ENCODE measurements at regions not wholly inside any gene's neighbourhood (a gene's known extent, or its start where the extent isn't known, plus 50 kb on each side); places are given as distances from the start of the nearest gene placed in this dataset.

GRCh38 chr1:191256917-191257316, 779.3 kb upstream of the BRINP3 start:
- H3K9ac ChIP-seq (ENCODE audit: low read depth, low read length) = no peak overlapping the region
- peaks cover 4% of the 10 kb centered on the region for H3K9me3 ChIP-seq (replicated peaks; ENCODE audit: low read length)
- H3K4me3 ChIP-seq (ENCODE audit: low read length) = no peak overlapping the region
- no peak overlapping the region for H3K4me2 ChIP-seq (ENCODE audit: low read length)
- no peaks in the 10 kb centered on the region for H3K27me3 ChIP-seq (ENCODE audit: control insufficient read depth, insufficient read depth, low read length)
- H3K4me1 ChIP-seq (ENCODE audit: control insufficient read depth, insufficient read depth, low read length) = no peaks in the 10 kb centered on the region
- H3K36me3 ChIP-seq (ENCODE audit: insufficient read depth, low read length) = no peaks in the 10 kb centered on the region

- H3K4me1 ChIP-seq (ENCODE audit: control insufficient read depth, insufficient read depth, low read length) = no peaks in the 10 kb centered on the region
- no peak overlapping the region for H3K4me3 ChIP-seq (ENCODE audit: low read length)
- no peak overlapping the region for H3K4me2 ChIP-seq (ENCODE audit: low read length)
- H3K9ac ChIP-seq (ENCODE audit: low read depth, low read length) = no peak overlapping the region
- H3K27me3 ChIP-seq (ENCODE audit: control insufficient read depth, insufficient read depth, low read length) = no peaks in the 10 kb centered on the region
- peaks cover 4% of the 10 kb centered on the region for H3K9me3 ChIP-seq (replicated peaks; ENCODE audit: low read length)
- no peaks in the 10 kb centered on the region for H3K36me3 ChIP-seq (ENCODE audit: insufficient read depth, low read length)
Observed at GRCh38 chr1:191260056-191260455, 782.4 kb upstream of the BRINP3 start.

GRCh38 chr1:191261111-191261510, 783.4 kb upstream of the BRINP3 start:
- Histone ChIP-seq H3K27me3 (ENCODE audit: control insufficient read depth, insufficient read depth, low read length) (no peaks in the 10 kb centered on the region), H3K4me2 (ENCODE audit: low read length) (no peak overlapping the region), H3K9ac (ENCODE audit: low read depth, low read length) (no peak overlapping the region), H3K4me3 (ENCODE audit: low read length) (no peak overlapping the region), H3K9me3 (replicated peaks; ENCODE audit: low read length) (peaks cover 3% of the 10 kb centered on the region), H3K36me3 (ENCODE audit: insufficient read depth, low read length) (no peaks in the 10 kb centered on the region), H3K4me1 (ENCODE audit: control insufficient read depth, insufficient read depth, low read length) (no peaks in the 10 kb centered on the region)

- H3K4me1 ChIP-seq (ENCODE audit: control insufficient read depth, insufficient read depth, low read length) = no peaks in the 10 kb centered on the region
- no peaks in the 10 kb centered on the region for H3K36me3 ChIP-seq (ENCODE audit: insufficient read depth, low read length)
- no peak overlapping the region for H3K4me3 ChIP-seq (ENCODE audit: low read length)
- peaks cover 6% of the 10 kb centered on the region for H3K9me3 ChIP-seq (replicated peaks; ENCODE audit: low read length)
- no peak overlapping the region for H3K9ac ChIP-seq (ENCODE audit: low read depth, low read length)
- no peak overlapping the region for H3K4me2 ChIP-seq (ENCODE audit: low read length)
- no peaks in the 10 kb centered on the region for H3K27me3 ChIP-seq (ENCODE audit: control insufficient read depth, insufficient read depth, low read length)
Observed at GRCh38 chr1:191279266-191279800, 801.7 kb upstream of the BRINP3 start.

GRCh38 chr1:191284175-191284574, 806.5 kb upstream of the BRINP3 start:
- H3K4me1 ChIP-seq (ENCODE audit: control insufficient read depth, insufficient read depth, low read length) = no peaks in the 10 kb centered on the region
- no peaks in the 10 kb centered on the region for H3K27me3 ChIP-seq (ENCODE audit: control insufficient read depth, insufficient read depth, low read length)
- H3K4me3 ChIP-seq (ENCODE audit: low read length) = no peak overlapping the region
- no peak overlapping the region for H3K9ac ChIP-seq (ENCODE audit: low read depth, low read length)
- H3K36me3 ChIP-seq (ENCODE audit: insufficient read depth, low read length) = no peaks in the 10 kb centered on the region
- no peak overlapping the region for H3K4me2 ChIP-seq (ENCODE audit: low read length)
- H3K9me3 ChIP-seq (replicated peaks; ENCODE audit: low read length) = peaks cover 6% of the 10 kb centered on the region

- H3K9ac ChIP-seq (ENCODE audit: low read depth, low read length) = no peak overlapping the region
- no peaks in the 10 kb centered on the region for H3K4me1 ChIP-seq (ENCODE audit: control insufficient read depth, insufficient read depth, low read length)
- H3K4me3 ChIP-seq (ENCODE audit: low read length) = no peak overlapping the region
- no peaks in the 10 kb centered on the region for H3K9me3 ChIP-seq (replicated peaks; ENCODE audit: low read length)
- no peaks in the 10 kb centered on the region for H3K36me3 ChIP-seq (ENCODE audit: insufficient read depth, low read length)
- H3K27me3 ChIP-seq (ENCODE audit: control insufficient read depth, insufficient read depth, low read length) = no peaks in the 10 kb centered on the region
- H3K4me2 ChIP-seq (ENCODE audit: low read length) = no peak overlapping the region
Observed at GRCh38 chr1:191290441-191290840, 812.8 kb upstream of the BRINP3 start.

- Histone ChIP-seq H3K27me3 (ENCODE audit: control insufficient read depth, insufficient read depth, low read length) (no peaks in the 10 kb centered on the region), H3K9ac (ENCODE audit: low read depth, low read length) (no peak overlapping the region), H3K36me3 (ENCODE audit: insufficient read depth, low read length) (no peaks in the 10 kb centered on the region), H3K4me2 (ENCODE audit: low read length) (no peak overlapping the region), H3K4me3 (ENCODE audit: low read length) (no peak overlapping the region), H3K9me3 (replicated peaks; ENCODE audit: low read length) (peaks cover 4% of the 10 kb centered on the region), H3K4me1 (ENCODE audit: control insufficient read depth, insufficient read depth, low read length) (no peaks in the 10 kb centered on the region)
Observed at GRCh38 chr1:191305370-191305769, 827.7 kb upstream of the BRINP3 start.

GRCh38 chr1:191306916-191307315, 829.3 kb upstream of the BRINP3 start:
- Histone ChIP-seq H3K9ac (ENCODE audit: low read depth, low read length) (no peak overlapping the region), H3K4me2 (ENCODE audit: low read length) (no peak overlapping the region), H3K4me3 (ENCODE audit: low read length) (no peak overlapping the region), H3K27me3 (ENCODE audit: control insufficient read depth, insufficient read depth, low read length) (no peaks in the 10 kb centered on the region), H3K4me1 (ENCODE audit: control insufficient read depth, insufficient read depth, low read length) (no peaks in the 10 kb centered on the region), H3K9me3 (replicated peaks; ENCODE audit: low read length) (peaks cover 4% of the 10 kb centered on the region), H3K36me3 (ENCODE audit: insufficient read depth, low read length) (no peaks in the 10 kb centered on the region)

GRCh38 chr1:191320062-191320461, 838.2 kb upstream of the RGS18 start:
- H3K9me3 ChIP-seq (replicated peaks; ENCODE audit: low read length) = peaks cover 3% of the 10 kb centered on the region
- no peaks in the 10 kb centered on the region for H3K27me3 ChIP-seq (ENCODE audit: control insufficient read depth, insufficient read depth, low read length)
- no peak overlapping the region for H3K9ac ChIP-seq (ENCODE audit: low read depth, low read length)
- H3K4me1 ChIP-seq (ENCODE audit: control insufficient read depth, insufficient read depth, low read length) = no peaks in the 10 kb centered on the region
- H3K4me2 ChIP-seq (ENCODE audit: low read length) = no peak overlapping the region
- H3K4me3 ChIP-seq (ENCODE audit: low read length) = no peak overlapping the region
- H3K36me3 ChIP-seq (ENCODE audit: insufficient read depth, low read length) = no peaks in the 10 kb centered on the region

DNA sequence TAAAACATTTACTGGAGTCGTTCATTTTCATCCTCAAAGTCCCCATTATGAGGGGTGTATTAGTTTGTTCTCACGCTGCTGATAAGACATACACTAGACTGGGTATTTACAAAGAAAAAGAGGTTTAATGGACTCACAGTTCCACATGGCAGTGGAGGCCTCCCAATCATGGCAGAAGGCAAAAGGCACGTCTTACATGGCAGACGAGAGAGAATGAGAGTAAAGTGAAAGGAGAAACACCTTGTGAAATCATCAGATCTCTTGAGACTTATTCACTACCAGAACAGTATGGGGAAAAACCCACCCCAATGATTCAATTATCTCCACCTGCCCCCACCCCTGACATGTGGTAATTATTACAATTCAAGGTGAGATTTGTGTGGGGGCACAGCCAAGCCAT, 830.4 kb upstream of the RGS18 start:
- H3K9ac ChIP-seq (ENCODE audit: low read depth, low read length) = no peak overlapping the region
- no peaks in the 10 kb centered on the region for H3K36me3 ChIP-seq (ENCODE audit: insufficient read depth, low read length)
- no peak overlapping the region for H3K4me3 ChIP-seq (ENCODE audit: low read length)
- no peaks in the 10 kb centered on the region for H3K4me1 ChIP-seq (ENCODE audit: control insufficient read depth, insufficient read depth, low read length)
- H3K27me3 ChIP-seq (ENCODE audit: control insufficient read depth, insufficient read depth, low read length) = no peaks in the 10 kb centered on the region
- no peak overlapping the region for H3K4me2 ChIP-seq (ENCODE audit: low read length)
- no peaks in the 10 kb centered on the region for H3K9me3 ChIP-seq (replicated peaks; ENCODE audit: low read length)

- no peaks in the 10 kb centered on the region for H3K4me1 ChIP-seq (ENCODE audit: control insufficient read depth, insufficient read depth, low read length)
Observed at GRCh38 chr1:191343816-191344215, 814.4 kb upstream of the RGS18 start.

GRCh38 chr1:191346381-191346780, 811.9 kb upstream of the RGS18 start:
- Histone ChIP-seq H3K4me3 (ENCODE audit: low read length) (no peak overlapping the region), H3K36me3 (ENCODE audit: insufficient read depth, low read length) (no peaks in the 10 kb centered on the region), H3K9me3 (replicated peaks; ENCODE audit: low read length) (no peaks in the 10 kb centered on the region), H3K4me1 (ENCODE audit: control insufficient read depth, insufficient read depth, low read length) (no peaks in the 10 kb centered on the region), H3K9ac (ENCODE audit: low read depth, low read length) (no peak overlapping the region), H3K4me2 (ENCODE audit: low read length) (no peak overlapping the region), H3K27me3 (ENCODE audit: control insufficient read depth, insufficient read depth, low read length) (no peaks in the 10 kb centered on the region)

More at GRCh38 chr1:191343816-191344215, 814.4 kb upstream of the RGS18 start:
- no peaks in the 10 kb centered on the region for H3K36me3 ChIP-seq (ENCODE audit: insufficient read depth, low read length)
- no peaks in the 10 kb centered on the region for H3K27me3 ChIP-seq (ENCODE audit: control insufficient read depth, insufficient read depth, low read length)
- H3K4me2 ChIP-seq (ENCODE audit: low read length) = no peak overlapping the region
- H3K9me3 ChIP-seq (replicated peaks; ENCODE audit: low read length) = no peaks in the 10 kb centered on the region
- no peak overlapping the region for H3K9ac ChIP-seq (ENCODE audit: low read depth, low read length)
- no peak overlapping the region for H3K4me3 ChIP-seq (ENCODE audit: low read length)

Data from skeletal muscle satellite cell (primary cell).